ENCODE measurements at regions not wholly inside any gene's neighbourhood (a gene's known extent, or its start where the extent isn't known, plus 50 kb on each side); places are given as distances from the start of the nearest gene placed in this dataset.
"Not testable (repeated sequence)": the region's sequence is repeated elsewhere in the genome, so short reads cannot be mapped to it uniquely, and the experiment has no call there.

GRCh38 chr18:21963336-21963735 lies 206.1 kb upstream of the GATA6 start:
- no peak overlapping the region for H3K4me3 ChIP-seq (ENCODE audit: low read depth, low read length)
- H3K9me3 ChIP-seq (ENCODE audit: control insufficient read depth, insufficient read depth, low read depth, low read length) = no peaks in the 10 kb centered on the region
- H3K27ac ChIP-seq (ENCODE audit: low read depth, low read length) = no peak overlapping the region
- no peaks in the 10 kb centered on the region for H3K36me3 ChIP-seq (ENCODE audit: control insufficient read depth, insufficient read depth, low read length)
- no peaks in the 10 kb centered on the region for H3K4me1 ChIP-seq (ENCODE audit: control insufficient read depth, insufficient read depth, low read length)
- H3K27me3 ChIP-seq (ENCODE audit: control insufficient read depth, insufficient read depth, low read length) = no peaks in the 10 kb centered on the region
- H3K9ac ChIP-seq (ENCODE audit: low read length) = no peak overlapping the region

- no peak overlapping the region for H3K27ac ChIP-seq (ENCODE audit: low read depth, low read length)
- H3K27me3 ChIP-seq (ENCODE audit: control insufficient read depth, insufficient read depth, low read length) = no peaks in the 10 kb centered on the region
- no peak overlapping the region for H3K4me3 ChIP-seq (ENCODE audit: low read depth, low read length)
- no peak overlapping the region for H3K9ac ChIP-seq (ENCODE audit: low read length)
- H3K4me1 ChIP-seq (ENCODE audit: control insufficient read depth, insufficient read depth, low read length) = no peaks in the 10 kb centered on the region
- H3K36me3 ChIP-seq (ENCODE audit: control insufficient read depth, insufficient read depth, low read length) = no peaks in the 10 kb centered on the region
- no peaks in the 10 kb centered on the region for H3K9me3 ChIP-seq (ENCODE audit: control insufficient read depth, insufficient read depth, low read depth, low read length)
These were observed 201.1 kb upstream of the GATA6 start for GRCh38 chr18:21968338-21968737.

GRCh38 chr18:21972281-21972680 lies 197.1 kb upstream of the GATA6 start:
- no peak overlapping the region for H3K4me3 ChIP-seq (ENCODE audit: low read depth, low read length)
- no peaks in the 10 kb centered on the region for H3K4me1 ChIP-seq (ENCODE audit: control insufficient read depth, insufficient read depth, low read length)
- H3K36me3 ChIP-seq (ENCODE audit: control insufficient read depth, insufficient read depth, low read length) = no peaks in the 10 kb centered on the region
- H3K9me3 ChIP-seq (ENCODE audit: control insufficient read depth, insufficient read depth, low read depth, low read length) = no peaks in the 10 kb centered on the region
- no peak overlapping the region for H3K9ac ChIP-seq (ENCODE audit: low read length)
- no peak overlapping the region for H3K27ac ChIP-seq (ENCODE audit: low read depth, low read length)
- H3K27me3 ChIP-seq (ENCODE audit: control insufficient read depth, insufficient read depth, low read length) = no peaks in the 10 kb centered on the region

GRCh38 chr18:21975954-21976353 lies 193.4 kb upstream of the GATA6 start:
- H3K27ac ChIP-seq (ENCODE audit: low read depth, low read length); H3K36me3 ChIP-seq (ENCODE audit: control insufficient read depth, insufficient read depth, low read length); H3K27me3 ChIP-seq (ENCODE audit: control insufficient read depth, insufficient read depth, low read length); H3K9ac ChIP-seq (ENCODE audit: low read length); H3K4me3 ChIP-seq (ENCODE audit: low read depth, low read length); H3K9me3 ChIP-seq (ENCODE audit: control insufficient read depth, insufficient read depth, low read depth, low read length): not testable (repeated sequence)
- H3K4me1 ChIP-seq (ENCODE audit: control insufficient read depth, insufficient read depth, low read length) = peaks cover 23% of the 10 kb centered on the region

GRCh38 chr18:21978546-21979170 lies 190.7 kb upstream of the GATA6 start:
- Histone ChIP-seq H3K27ac (ENCODE audit: low read depth, low read length) (peak overlapping the region; percentile 23; the same call in 1 of the 2 replicates), H3K9me3 (ENCODE audit: control insufficient read depth, insufficient read depth, low read depth, low read length) (peaks cover 3% of the 10 kb centered on the region; the same call in 1 of the 2 replicates), H3K4me3 (ENCODE audit: low read depth, low read length) (no peak overlapping the region), H3K36me3 (ENCODE audit: control insufficient read depth, insufficient read depth, low read length) (no peaks in the 10 kb centered on the region), H3K4me1 (ENCODE audit: control insufficient read depth, insufficient read depth, low read length) (peaks cover 25% of the 10 kb centered on the region), H3K27me3 (ENCODE audit: control insufficient read depth, insufficient read depth, low read length) (no peaks in the 10 kb centered on the region), H3K9ac (ENCODE audit: low read length) (no peak overlapping the region)

GRCh38 chr18:21979171-21979560 lies 190.2 kb upstream of the GATA6 start:
- Histone ChIP-seq H3K36me3 (ENCODE audit: control insufficient read depth, insufficient read depth, low read length) (no peaks in the 10 kb centered on the region), H3K9me3 (ENCODE audit: control insufficient read depth, insufficient read depth, low read depth, low read length) (peaks cover 3% of the 10 kb centered on the region; the same call in 1 of the 2 replicates), H3K4me3 (ENCODE audit: low read depth, low read length) (no peak overlapping the region), H3K27ac (ENCODE audit: low read depth, low read length) (no peak overlapping the region; the same call in 1 of the 2 replicates), H3K27me3 (ENCODE audit: control insufficient read depth, insufficient read depth, low read length) (no peaks in the 10 kb centered on the region), H3K4me1 (ENCODE audit: control insufficient read depth, insufficient read depth, low read length) (peaks cover 25% of the 10 kb centered on the region), H3K9ac (ENCODE audit: low read length) (no peak overlapping the region)

GRCh38 chr18:21979759-21980158 lies 189.6 kb upstream of the GATA6 start:
- Histone ChIP-seq H3K36me3 (ENCODE audit: control insufficient read depth, insufficient read depth, low read length) (no peaks in the 10 kb centered on the region), H3K4me3 (ENCODE audit: low read depth, low read length) (no peak overlapping the region), H3K4me1 (ENCODE audit: control insufficient read depth, insufficient read depth, low read length) (peaks cover 25% of the 10 kb centered on the region), H3K9ac (ENCODE audit: low read length) (no peak overlapping the region), H3K9me3 (ENCODE audit: control insufficient read depth, insufficient read depth, low read depth, low read length) (peaks cover 3% of the 10 kb centered on the region; the same call in 1 of the 2 replicates), H3K27me3 (ENCODE audit: control insufficient read depth, insufficient read depth, low read length) (no peaks in the 10 kb centered on the region), H3K27ac (ENCODE audit: low read depth, low read length) (no peak overlapping the region)

- Histone ChIP-seq H3K36me3 (ENCODE audit: control insufficient read depth, insufficient read depth, low read length) (no peaks in the 10 kb centered on the region), H3K9me3 (ENCODE audit: control insufficient read depth, insufficient read depth, low read depth, low read length) (peaks cover 3% of the 10 kb centered on the region; the same call in 1 of the 2 replicates), H3K4me3 (ENCODE audit: low read depth, low read length) (no peak overlapping the region), H3K9ac (ENCODE audit: low read length) (no peak overlapping the region), H3K27me3 (ENCODE audit: control insufficient read depth, insufficient read depth, low read length) (no peaks in the 10 kb centered on the region), H3K27ac (ENCODE audit: low read depth, low read length) (no peak overlapping the region), H3K4me1 (ENCODE audit: control insufficient read depth, insufficient read depth, low read length) (peaks cover 25% of the 10 kb centered on the region)
These were observed 188.6 kb upstream of the GATA6 start for GRCh38 chr18:21980744-21981143.

- H3K9me3 ChIP-seq (ENCODE audit: control insufficient read depth, insufficient read depth, low read depth, low read length); H3K9ac ChIP-seq (ENCODE audit: low read length); H3K4me3 ChIP-seq (ENCODE audit: low read depth, low read length); H3K27me3 ChIP-seq (ENCODE audit: control insufficient read depth, insufficient read depth, low read length); H3K36me3 ChIP-seq (ENCODE audit: control insufficient read depth, insufficient read depth, low read length); H3K27ac ChIP-seq (ENCODE audit: low read depth, low read length): not testable (repeated sequence)
- peaks cover 25% of the 10 kb centered on the region for H3K4me1 ChIP-seq (ENCODE audit: control insufficient read depth, insufficient read depth, low read length)
These were observed 187.9 kb upstream of the GATA6 start for GRCh38 chr18:21981489-21981888.

- Histone ChIP-seq H3K4me3 (ENCODE audit: low read depth, low read length) (peak overlapping the region; percentile 19; the same call in 1 of the 2 replicates), H3K9me3 (ENCODE audit: control insufficient read depth, insufficient read depth, low read depth, low read length) (no peaks in the 10 kb centered on the region), H3K27me3 (ENCODE audit: control insufficient read depth, insufficient read depth, low read length) (no peaks in the 10 kb centered on the region; the same call in 1 of the 2 replicates), H3K4me1 (ENCODE audit: control insufficient read depth, insufficient read depth, low read length) (peaks cover 28% of the 10 kb centered on the region), H3K9ac (ENCODE audit: low read length) (peak overlapping the region; percentile 64), H3K27ac (ENCODE audit: low read depth, low read length) (peak overlapping the region; percentile 72; the same call in 1 of the 2 replicates), H3K36me3 (ENCODE audit: control insufficient read depth, insufficient read depth, low read length) (no peaks in the 10 kb centered on the region)
These were observed 178.3 kb upstream of the GATA6 start for GRCh38 chr18:21991081-21991534.

- H3K9me3 ChIP-seq (ENCODE audit: control insufficient read depth, insufficient read depth, low read depth, low read length) = no peaks in the 10 kb centered on the region
- H3K4me1 ChIP-seq (ENCODE audit: control insufficient read depth, insufficient read depth, low read length) = peaks cover 34% of the 10 kb centered on the region
- H3K27me3 ChIP-seq (ENCODE audit: control insufficient read depth, insufficient read depth, low read length) = no peaks in the 10 kb centered on the region; the same call in 1 of the 2 replicates
- peak overlapping the region; percentile 72; the same call in 1 of the 2 replicates for H3K27ac ChIP-seq (ENCODE audit: low read depth, low read length)
- H3K4me3 ChIP-seq (ENCODE audit: low read depth, low read length) = peak overlapping the region; percentile 19; the same call in 1 of the 2 replicates
- H3K9ac ChIP-seq (ENCODE audit: low read length) = peak overlapping the region; percentile 64
- H3K36me3 ChIP-seq (ENCODE audit: control insufficient read depth, insufficient read depth, low read length) = no peaks in the 10 kb centered on the region
These were observed 177.5 kb upstream of the GATA6 start for GRCh38 chr18:21991886-21992285.

All from HUES6 (cell line).